ENCODE measurements at regions not wholly inside any gene's neighbourhood (a gene's known extent, or its start where the extent isn't known, plus 50 kb on each side); places are given as distances from the start of the nearest gene placed in this dataset.

DNA sequence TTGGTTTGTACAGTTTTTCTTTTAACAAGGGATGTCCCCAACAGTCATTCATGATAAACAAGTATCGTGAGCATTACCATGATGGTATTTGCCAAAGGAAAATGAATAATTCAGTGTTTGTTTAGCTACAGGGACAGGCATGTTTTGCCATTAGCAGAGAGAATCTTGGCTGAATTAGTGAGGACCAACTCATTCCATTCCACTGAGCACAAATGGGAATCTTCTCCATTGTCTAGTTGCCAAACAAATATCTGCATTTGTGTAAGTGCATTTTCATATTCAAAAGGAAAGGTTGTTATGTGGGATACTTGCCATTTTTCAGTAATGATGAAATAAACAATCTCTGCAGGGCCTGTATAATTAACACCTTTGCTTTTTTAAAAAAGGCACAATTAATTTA is 1762.6 kb downstream of the RPA4 start:
- in situ Hi-C loops (cut with HindIII; ENCODE audit: low pct_unique_long_range_greater_than_20kb, low sequenced_read_pairs) = no loop called here
- H3K4me3 ChIP-seq (ENCODE audit: low read depth in 2 of 2, low read length in 2 of 2) = no peak overlapping the region
- no peaks in the 10 kb centered on the region for H3K9me3 ChIP-seq (ENCODE audit: control insufficient read depth, insufficient read depth, low read depth, low read length)
- intact Hi-C loops (cut with micrococcal nuclease; ENCODE audit: unreplicated experiment) = no loop called here
- TF ChIP-seq TCF7L2 (IDR thresholded peaks at IDR 0.05; ENCODE audit: low read depth, low read length) = no peak
- no peak for TF ChIP-seq SIN3A (IDR thresholded peaks at IDR 0.05; ENCODE audit: borderline replicate concordance, insufficient read depth, low read depth, low read length)
- TF ChIP-seq, protein P1, sequence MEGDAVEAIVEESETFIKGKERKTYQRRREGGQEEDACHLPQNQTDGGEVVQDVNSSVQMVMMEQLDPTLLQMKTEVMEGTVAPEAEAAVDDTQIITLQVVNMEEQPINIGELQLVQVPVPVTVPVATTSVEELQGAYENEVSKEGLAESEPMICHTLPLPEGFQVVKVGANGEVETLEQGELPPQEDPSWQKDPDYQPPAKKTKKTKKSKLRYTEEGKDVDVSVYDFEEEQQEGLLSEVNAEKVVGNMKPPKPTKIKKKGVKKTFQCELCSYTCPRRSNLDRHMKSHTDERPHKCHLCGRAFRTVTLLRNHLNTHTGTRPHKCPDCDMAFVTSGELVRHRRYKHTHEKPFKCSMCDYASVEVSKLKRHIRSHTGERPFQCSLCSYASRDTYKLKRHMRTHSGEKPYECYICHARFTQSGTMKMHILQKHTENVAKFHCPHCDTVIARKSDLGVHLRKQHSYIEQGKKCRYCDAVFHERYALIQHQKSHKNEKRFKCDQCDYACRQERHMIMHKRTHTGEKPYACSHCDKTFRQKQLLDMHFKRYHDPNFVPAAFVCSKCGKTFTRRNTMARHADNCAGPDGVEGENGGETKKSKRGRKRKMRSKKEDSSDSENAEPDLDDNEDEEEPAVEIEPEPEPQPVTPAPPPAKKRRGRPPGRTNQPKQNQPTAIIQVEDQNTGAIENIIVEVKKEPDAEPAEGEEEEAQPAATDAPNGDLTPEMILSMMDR (IDR thresholded peaks at IDR 0.05) = no peak
- TF ChIP-seq, protein P2, sequence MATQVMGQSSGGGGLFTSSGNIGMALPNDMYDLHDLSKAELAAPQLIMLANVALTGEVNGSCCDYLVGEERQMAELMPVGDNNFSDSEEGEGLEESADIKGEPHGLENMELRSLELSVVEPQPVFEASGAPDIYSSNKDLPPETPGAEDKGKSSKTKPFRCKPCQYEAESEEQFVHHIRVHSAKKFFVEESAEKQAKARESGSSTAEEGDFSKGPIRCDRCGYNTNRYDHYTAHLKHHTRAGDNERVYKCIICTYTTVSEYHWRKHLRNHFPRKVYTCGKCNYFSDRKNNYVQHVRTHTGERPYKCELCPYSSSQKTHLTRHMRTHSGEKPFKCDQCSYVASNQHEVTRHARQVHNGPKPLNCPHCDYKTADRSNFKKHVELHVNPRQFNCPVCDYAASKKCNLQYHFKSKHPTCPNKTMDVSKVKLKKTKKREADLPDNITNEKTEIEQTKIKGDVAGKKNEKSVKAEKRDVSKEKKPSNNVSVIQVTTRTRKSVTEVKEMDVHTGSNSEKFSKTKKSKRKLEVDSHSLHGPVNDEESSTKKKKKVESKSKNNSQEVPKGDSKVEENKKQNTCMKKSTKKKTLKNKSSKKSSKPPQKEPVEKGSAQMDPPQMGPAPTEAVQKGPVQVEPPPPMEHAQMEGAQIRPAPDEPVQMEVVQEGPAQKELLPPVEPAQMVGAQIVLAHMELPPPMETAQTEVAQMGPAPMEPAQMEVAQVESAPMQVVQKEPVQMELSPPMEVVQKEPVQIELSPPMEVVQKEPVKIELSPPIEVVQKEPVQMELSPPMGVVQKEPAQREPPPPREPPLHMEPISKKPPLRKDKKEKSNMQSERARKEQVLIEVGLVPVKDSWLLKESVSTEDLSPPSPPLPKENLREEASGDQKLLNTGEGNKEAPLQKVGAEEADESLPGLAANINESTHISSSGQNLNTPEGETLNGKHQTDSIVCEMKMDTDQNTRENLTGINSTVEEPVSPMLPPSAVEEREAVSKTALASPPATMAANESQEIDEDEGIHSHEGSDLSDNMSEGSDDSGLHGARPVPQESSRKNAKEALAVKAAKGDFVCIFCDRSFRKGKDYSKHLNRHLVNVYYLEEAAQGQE (IDR thresholded peaks at IDR 0.05; ENCODE audit: insufficient read depth in 1 of 2, low read depth in 2 of 2, low read length in 1 of 2) = no peak
- ChIA-PET POLR2A (no interaction called here), CTCF (no interaction called here)
- ATAC-seq (no peak), DNase-seq (ENCODE audit: low read depth, low spot score) (no peak)
- H3K4me1 ChIP-seq (ENCODE audit: control insufficient read depth, insufficient read depth, low read length) = no peaks in the 10 kb centered on the region
- no peaks in the 10 kb centered on the region for H3K36me3 ChIP-seq (ENCODE audit: control insufficient read depth, insufficient read depth, low read length)
- no TSS peak for BruUV-seq (replicated peaks)
- H3K27ac ChIP-seq (ENCODE audit: low read length) = no peak overlapping the region
- H3K27me3 ChIP-seq (ENCODE audit: control insufficient read depth, insufficient read depth, low read length) = no peaks in the 10 kb centered on the region

DNA sequence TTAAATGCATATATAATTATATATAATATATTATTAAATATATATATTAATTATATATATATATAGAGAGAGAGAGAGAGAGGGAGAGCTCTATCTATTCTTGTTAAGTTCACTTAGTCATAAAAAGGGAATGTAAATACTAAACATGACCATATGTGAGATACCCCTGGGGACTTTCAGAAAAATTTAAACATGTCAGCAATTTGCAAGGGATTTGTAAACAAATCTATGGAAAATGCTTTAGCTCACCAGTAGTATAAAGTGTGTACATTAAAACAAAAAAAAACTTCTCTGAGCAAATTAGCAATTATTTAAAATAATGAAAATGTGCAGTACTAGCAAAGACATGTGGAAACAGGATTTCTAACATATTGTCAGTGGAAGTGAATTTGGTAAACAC is 1755.5 kb downstream of the PCDH19 start:
- Histone ChIP-seq H3K9me3 (ENCODE audit: control insufficient read depth, insufficient read depth, low read depth, low read length) (no peaks in the 10 kb centered on the region), H3K4me1 (ENCODE audit: control insufficient read depth, insufficient read depth, low read length) (no peaks in the 10 kb centered on the region), H3K27ac (ENCODE audit: low read length) (no peak overlapping the region), H3K36me3 (ENCODE audit: control insufficient read depth, insufficient read depth, low read length) (no peaks in the 10 kb centered on the region), H3K27me3 (ENCODE audit: control insufficient read depth, insufficient read depth, low read length) (no peaks in the 10 kb centered on the region), H3K4me3 (ENCODE audit: low read depth in 2 of 2, low read length in 2 of 2) (no peak overlapping the region)
- DNase-seq (ENCODE audit: low read depth, low spot score) (no peak), ATAC-seq (no peak)
- TF ChIP-seq SIN3A (IDR thresholded peaks at IDR 0.05; ENCODE audit: borderline replicate concordance, insufficient read depth, low read depth, low read length) = no peak
- TF ChIP-seq TCF7L2 (IDR thresholded peaks at IDR 0.05; ENCODE audit: low read depth, low read length) = no peak
- TF ChIP-seq, protein P1 (IDR thresholded peaks at IDR 0.05) = no peak
- TF ChIP-seq POLR2AphosphoS5 (IDR thresholded peaks at IDR 0.05; ENCODE audit: low read depth, low read length) = no peak
- TF ChIP-seq, protein P2 (IDR thresholded peaks at IDR 0.05; ENCODE audit: insufficient read depth in 1 of 2, low read depth in 2 of 2, low read length in 1 of 2) = no peak
- in situ Hi-C loops (cut with HindIII; ENCODE audit: low pct_unique_long_range_greater_than_20kb, low sequenced_read_pairs) = no loop called here
- ChIA-PET POLR2A (no interaction called here), CTCF (interaction anchor here (0.7 kb wide), 1 partner anchor 1980 kb away, joined by 14 read pairs; no protein-coding TSS in a partner anchor)
- BruUV-seq (replicated peaks) = no TSS peak
- intact Hi-C loops (cut with micrococcal nuclease; ENCODE audit: unreplicated experiment) = no loop called here
